ENCODE measurements at regions not wholly inside any gene's neighbourhood (a gene's known extent, or its start where the extent isn't known, plus 50 kb on each side); places are given as distances from the start of the nearest gene placed in this dataset.

- Histone ChIP-seq H3K27ac (ENCODE audit: low read length) (no peak overlapping the region), H3K4me1 (ENCODE audit: control insufficient read depth, insufficient read depth, low read length) (peaks cover 10% of the 10 kb centered on the region), H3K9me3 (ENCODE audit: control insufficient read depth, insufficient read depth, low read depth, low read length) (no peaks in the 10 kb centered on the region), H3K4me3 (ENCODE audit: low read depth in 2 of 2, low read length in 2 of 2) (no peak overlapping the region), H3K27me3 (ENCODE audit: control insufficient read depth, insufficient read depth, low read length) (no peaks in the 10 kb centered on the region), H3K36me3 (ENCODE audit: control insufficient read depth, insufficient read depth, low read length) (no peaks in the 10 kb centered on the region)
- no TSS peak for BruUV-seq (replicated peaks)
- TF ChIP-seq SIN3A (IDR thresholded peaks at IDR 0.05; ENCODE audit: borderline replicate concordance, insufficient read depth, low read depth, low read length), result no peak
- no peak for TF ChIP-seq POLR2AphosphoS5 (IDR thresholded peaks at IDR 0.05; ENCODE audit: low read depth, low read length)
- no peak for TF ChIP-seq REST (IDR thresholded peaks at IDR 0.05; ENCODE audit: insufficient read depth in 1 of 2, low read depth in 2 of 2, low read length in 1 of 2)
- DNase-seq (ENCODE audit: low read depth, low spot score) (no peak), ATAC-seq (no peak)
- intact Hi-C loops (cut with micrococcal nuclease; ENCODE audit: unreplicated experiment), result no loop called here
- POLR2A ChIA-PET, result no interaction called here
- CTCF ChIA-PET, result no interaction called here
- in situ Hi-C loops (cut with HindIII; ENCODE audit: low pct_unique_long_range_greater_than_20kb, low sequenced_read_pairs), result no loop called here
These were observed 50.1 kb upstream of the MYCN start for GRCh38 chr2:15890124-15890754.
